AG09309 (cell line): ENCODE measurements at regions not wholly inside any gene's neighbourhood (a gene's known extent, or its start where the extent isn't known, plus 50 kb on each side); places are given as distances from the start of the nearest gene placed in this dataset.

ENCODE experiments used
- DNase-seq: peaks from one replicate; pipeline ENCODE4 v3.0.0-alpha.2; 2010; ENCODE audit warnings: low read depth
- H3K4me3 ChIP-seq: 2 replicates; pipeline ENCODE4 v1.5.1; 2011; ENCODE audit warnings: mild to moderate bottlenecking, low read depth, low read length, moderate library complexity; ENCODE audit not compliant: control insufficient read depth
- CTCF ChIP-seq: IDR thresholded peaks from 2 replicates; pipeline ENCODE4 v1.5.1; 2011; ENCODE audit warnings: mild to moderate bottlenecking, low read depth, low read length, inconsistent platforms; ENCODE audit not compliant: insufficient read depth, control insufficient read depth; ENCODE audit errors: missing control alignments

- DNase-seq: no peak
- H3K4me3 ChIP-seq: no peak overlapping the region
- TF ChIP-seq CTCF: no peak
Observed at GRCh38 chr6:103124471-103124870, 1731.0 kb downstream of the GRIK2 start.

- no peak for DNase-seq
- H3K4me3 ChIP-seq: no peak overlapping the region
- no peak for TF ChIP-seq CTCF
Observed at GRCh38 chr6:103122766-103123601, 1729.5 kb downstream of the GRIK2 start.

- no peak overlapping the region for H3K4me3 ChIP-seq
- no peak for TF ChIP-seq CTCF
- DNase-seq: no peak
Observed at GRCh38 chr6:103119056-103119455, 1725.5 kb downstream of the GRIK2 start.

GRCh38 chr6:103114582-103114981 lies 1721.1 kb downstream of the GRIK2 start:
- TF ChIP-seq CTCF: no peak
- DNase-seq: no peak

GRCh38 chr6:103113416-103113815 lies 1719.9 kb downstream of the GRIK2 start:
- H3K4me3 ChIP-seq: no peak overlapping the region
- DNase-seq: no peak
- no peak for TF ChIP-seq CTCF

More at GRCh38 chr6:103114582-103114981, 1721.1 kb downstream of the GRIK2 start:
- H3K4me3 ChIP-seq: no peak overlapping the region

- TF ChIP-seq CTCF: no peak
- DNase-seq: no peak
- H3K4me3 ChIP-seq: no peak overlapping the region
Observed at GRCh38 chr6:103107985-103108384, 1714.5 kb downstream of the GRIK2 start.

- no peak for DNase-seq
Observed at GRCh38 chr6:103105686-103106085, 1712.2 kb downstream of the GRIK2 start.

More at GRCh38 chr6:103105686-103106085, 1712.2 kb downstream of the GRIK2 start:
- H3K4me3 ChIP-seq: no peak overlapping the region
- no peak for TF ChIP-seq CTCF
